ENCODE measurements at regions not wholly inside any gene's neighbourhood (a gene's known extent, or its start where the extent isn't known, plus 50 kb on each side); places are given as distances from the start of the nearest gene placed in this dataset.

DNA sequence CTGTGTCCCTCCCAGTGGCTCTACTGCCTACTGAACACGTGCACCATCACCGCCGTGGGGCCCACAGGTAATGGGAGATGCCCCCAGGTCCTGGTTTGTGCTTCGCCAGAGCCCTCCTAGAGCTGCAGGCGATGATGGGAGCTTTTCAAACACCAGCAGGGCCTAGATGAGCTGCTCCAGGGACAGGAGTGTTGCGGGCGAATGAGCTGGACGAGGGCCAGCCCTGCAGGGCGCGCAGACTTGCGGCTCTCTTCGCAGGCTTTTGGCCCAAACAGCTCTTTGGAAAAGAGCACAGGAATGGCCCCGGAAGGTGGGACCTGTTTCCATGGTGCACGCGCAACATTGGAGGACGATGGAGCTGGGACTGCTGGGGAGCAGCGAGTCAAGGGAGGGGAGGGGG is 409.3 kb upstream of the SULF2 start:
- Histone ChIP-seq H3K36me3 (ENCODE audit: insufficient read depth, insufficient read length, low read length) (no peaks in the 10 kb centered on the region), H3K4me3 (ENCODE audit: insufficient read length, low read depth) (no peak overlapping the region), H3K9ac (ENCODE audit: insufficient read length, low read depth) (no peak overlapping the region), H3K4me1 (ENCODE audit: insufficient read depth, insufficient read length) (peaks cover 17% of the 10 kb centered on the region), H3K27me3 (ENCODE audit: insufficient read depth, insufficient read length) (no peaks in the 10 kb centered on the region), H3K9me3 (ENCODE audit: insufficient read depth, low read length) (peaks cover 8% of the 10 kb centered on the region; the same call in 1 of the 2 replicates)
- TF ChIP-seq YY1 (IDR thresholded peaks at IDR 0.05; ENCODE audit: insufficient read depth, insufficient read length) (no peak), SUZ12 (IDR thresholded peaks at IDR 0.05; ENCODE audit: extremely low read depth, insufficient read depth, insufficient read length) (no peak), ZNF274 (IDR thresholded peaks at IDR 0.05; ENCODE audit: low read depth, low read length) (no peak)
- no peak for DNase-seq (ENCODE audit: low read depth, low spot score)

DNA sequence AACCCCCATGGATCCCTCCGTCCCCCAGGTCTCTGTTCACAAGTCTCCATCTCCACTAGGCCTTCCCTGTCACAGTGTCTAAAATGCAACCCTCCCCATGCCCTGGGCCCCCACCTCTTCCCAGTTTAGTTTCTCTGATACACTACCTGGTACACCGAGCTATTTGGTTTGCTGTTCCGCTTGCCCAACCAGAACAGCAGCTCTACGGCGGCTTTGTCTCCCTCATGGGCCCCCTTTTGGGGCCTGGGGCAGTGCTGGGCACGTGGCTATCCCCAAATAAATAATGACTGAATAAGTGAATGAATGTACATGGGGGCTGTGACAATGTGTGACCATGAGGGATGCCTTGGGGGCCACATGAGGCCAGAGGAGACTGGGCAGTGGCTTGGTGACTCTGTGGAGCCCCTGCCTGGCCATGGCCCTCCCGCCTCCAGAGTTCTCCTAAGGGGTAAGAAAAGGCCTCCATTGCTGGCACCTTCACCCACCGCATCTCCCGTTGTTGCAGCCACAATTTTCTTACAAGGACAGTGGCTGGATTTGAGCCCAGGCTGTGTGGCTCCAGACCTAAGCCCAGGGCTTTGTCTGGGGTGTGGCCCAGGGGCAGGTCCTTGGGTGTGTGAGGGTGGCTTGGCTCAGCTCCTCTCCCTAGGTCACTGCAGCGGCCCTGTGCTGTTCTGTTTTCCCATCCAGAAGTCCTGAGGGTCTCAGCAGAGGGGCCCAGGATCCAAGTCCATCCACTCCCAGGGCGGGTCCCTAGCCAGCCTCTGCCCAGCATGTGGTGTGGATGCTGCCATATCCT is 408.5 kb upstream of the SULF2 start:
- no peak for DNase-seq (ENCODE audit: low read depth, low spot score)
- Histone ChIP-seq H3K9ac (ENCODE audit: insufficient read length, low read depth) (no peak overlapping the region), H3K4me3 (ENCODE audit: insufficient read length, low read depth) (no peak overlapping the region), H3K36me3 (ENCODE audit: insufficient read depth, insufficient read length, low read length) (no peaks in the 10 kb centered on the region), H3K4me1 (ENCODE audit: insufficient read depth, insufficient read length) (peaks cover 13% of the 10 kb centered on the region), H3K9me3 (ENCODE audit: insufficient read depth, low read length) (peaks cover 8% of the 10 kb centered on the region; the same call in 1 of the 2 replicates), H3K27me3 (ENCODE audit: insufficient read depth, insufficient read length) (no peaks in the 10 kb centered on the region)
- TF ChIP-seq ZNF274 (IDR thresholded peaks at IDR 0.05; ENCODE audit: low read depth, low read length) (no peak), YY1 (IDR thresholded peaks at IDR 0.05; ENCODE audit: insufficient read depth, insufficient read length) (no peak), SUZ12 (IDR thresholded peaks at IDR 0.05; ENCODE audit: extremely low read depth, insufficient read depth, insufficient read length) (no peak)

DNA sequence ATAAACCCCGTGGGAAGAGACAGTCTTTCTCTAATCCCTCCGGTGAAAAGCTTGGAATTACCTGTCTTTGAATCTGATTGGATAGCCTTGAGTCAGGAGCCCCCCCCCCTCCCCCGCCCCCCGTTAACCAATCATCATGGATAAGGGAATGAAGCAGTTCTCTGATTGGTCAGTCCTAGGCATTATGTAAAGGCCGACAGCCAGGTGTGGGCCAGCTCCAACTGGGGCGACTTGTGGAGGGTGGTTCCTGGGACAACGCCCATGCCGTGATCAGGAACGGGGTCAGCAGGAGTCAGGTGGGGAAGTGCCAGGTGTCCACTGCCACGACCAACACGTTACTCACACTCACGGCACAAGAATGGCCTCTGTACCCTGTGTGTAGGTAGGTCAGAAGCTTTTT is 406.8 kb upstream of the SULF2 start:
- Histone ChIP-seq H3K9ac (ENCODE audit: insufficient read length, low read depth) (no peak overlapping the region), H3K9me3 (ENCODE audit: insufficient read depth, low read length) (peaks cover 8% of the 10 kb centered on the region; the same call in 1 of the 2 replicates), H3K36me3 (ENCODE audit: insufficient read depth, insufficient read length, low read length) (no peaks in the 10 kb centered on the region), H3K4me3 (ENCODE audit: insufficient read length, low read depth) (no peak overlapping the region), H3K4me1 (ENCODE audit: insufficient read depth, insufficient read length) (peaks cover 10% of the 10 kb centered on the region), H3K27me3 (ENCODE audit: insufficient read depth, insufficient read length) (no peaks in the 10 kb centered on the region)
- TF ChIP-seq ZNF274 (IDR thresholded peaks at IDR 0.05; ENCODE audit: low read depth, low read length) (no peak), YY1 (IDR thresholded peaks at IDR 0.05; ENCODE audit: insufficient read depth, insufficient read length) (no peak), SUZ12 (IDR thresholded peaks at IDR 0.05; ENCODE audit: extremely low read depth, insufficient read depth, insufficient read length) (no peak)
- DNase-seq (ENCODE audit: low read depth, low spot score) = no peak

DNA sequence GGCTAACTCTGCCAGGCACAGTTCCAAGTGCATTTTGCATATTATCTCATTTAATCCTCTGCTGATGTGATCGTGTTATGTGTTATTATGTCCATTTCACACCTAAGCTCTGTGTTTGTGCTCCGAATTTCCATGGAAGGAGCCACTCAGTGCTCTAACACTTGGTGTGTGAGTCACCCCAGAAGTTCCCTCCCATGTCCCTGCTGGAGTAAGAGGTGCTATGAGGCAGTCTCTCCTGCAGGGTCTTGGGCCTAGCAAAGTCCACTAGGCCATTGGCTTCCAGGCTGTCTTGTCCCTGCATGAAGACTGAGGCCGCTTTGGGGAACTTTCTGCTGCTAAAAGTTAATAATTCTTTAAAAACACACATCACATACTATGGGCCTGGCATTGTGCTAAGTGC is 405.9 kb upstream of the SULF2 start:
- no peak overlapping the region for H3K4me3 ChIP-seq (ENCODE audit: insufficient read length, low read depth)
- peaks cover 8% of the 10 kb centered on the region; the same call in 1 of the 2 replicates for H3K9me3 ChIP-seq (ENCODE audit: insufficient read depth, low read length)
- H3K4me1 ChIP-seq (ENCODE audit: insufficient read depth, insufficient read length) = peaks cover 5% of the 10 kb centered on the region
- H3K27me3 ChIP-seq (ENCODE audit: insufficient read depth, insufficient read length) = no peaks in the 10 kb centered on the region
- TF ChIP-seq SUZ12 (IDR thresholded peaks at IDR 0.05; ENCODE audit: extremely low read depth, insufficient read depth, insufficient read length) = no peak
- TF ChIP-seq ZNF274 (IDR thresholded peaks at IDR 0.05; ENCODE audit: low read depth, low read length) = no peak
- no peak for TF ChIP-seq YY1 (IDR thresholded peaks at IDR 0.05; ENCODE audit: insufficient read depth, insufficient read length)
- no peak overlapping the region for H3K9ac ChIP-seq (ENCODE audit: insufficient read length, low read depth)
- DNase-seq (ENCODE audit: low read depth, low spot score) = no peak
- no peaks in the 10 kb centered on the region for H3K36me3 ChIP-seq (ENCODE audit: insufficient read depth, insufficient read length, low read length)

DNA sequence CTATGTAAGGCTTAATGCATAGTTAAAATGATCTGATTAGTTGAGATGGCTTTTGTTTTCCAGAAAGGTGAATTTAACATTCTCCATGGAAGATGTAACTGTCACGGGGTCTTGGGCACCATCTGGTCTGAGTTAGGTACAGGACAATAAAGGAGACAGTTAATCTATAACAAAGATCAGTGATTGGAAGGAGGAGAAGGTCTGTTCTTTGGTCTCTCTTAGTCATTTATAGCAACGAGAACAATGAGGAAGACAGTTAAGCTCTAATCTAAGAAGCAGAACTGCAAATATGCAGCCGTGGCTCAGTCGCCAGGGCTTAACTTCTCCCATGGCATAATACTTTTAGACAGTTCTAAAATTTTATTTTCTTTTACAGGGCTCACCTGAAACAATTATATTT is 405.5 kb upstream of the SULF2 start:
- Histone ChIP-seq H3K4me3 (ENCODE audit: insufficient read length, low read depth) (no peak overlapping the region), H3K27me3 (ENCODE audit: insufficient read depth, insufficient read length) (no peaks in the 10 kb centered on the region), H3K36me3 (ENCODE audit: insufficient read depth, insufficient read length, low read length) (no peaks in the 10 kb centered on the region), H3K9me3 (ENCODE audit: insufficient read depth, low read length) (peaks cover 8% of the 10 kb centered on the region; the same call in 1 of the 2 replicates), H3K4me1 (ENCODE audit: insufficient read depth, insufficient read length) (peaks cover 4% of the 10 kb centered on the region), H3K9ac (ENCODE audit: insufficient read length, low read depth) (no peak overlapping the region)
- TF ChIP-seq ZNF274 (IDR thresholded peaks at IDR 0.05; ENCODE audit: low read depth, low read length) (no peak), SUZ12 (IDR thresholded peaks at IDR 0.05; ENCODE audit: extremely low read depth, insufficient read depth, insufficient read length) (no peak), YY1 (IDR thresholded peaks at IDR 0.05; ENCODE audit: insufficient read depth, insufficient read length) (no peak)
- no peak for DNase-seq (ENCODE audit: low read depth, low spot score)

DNA sequence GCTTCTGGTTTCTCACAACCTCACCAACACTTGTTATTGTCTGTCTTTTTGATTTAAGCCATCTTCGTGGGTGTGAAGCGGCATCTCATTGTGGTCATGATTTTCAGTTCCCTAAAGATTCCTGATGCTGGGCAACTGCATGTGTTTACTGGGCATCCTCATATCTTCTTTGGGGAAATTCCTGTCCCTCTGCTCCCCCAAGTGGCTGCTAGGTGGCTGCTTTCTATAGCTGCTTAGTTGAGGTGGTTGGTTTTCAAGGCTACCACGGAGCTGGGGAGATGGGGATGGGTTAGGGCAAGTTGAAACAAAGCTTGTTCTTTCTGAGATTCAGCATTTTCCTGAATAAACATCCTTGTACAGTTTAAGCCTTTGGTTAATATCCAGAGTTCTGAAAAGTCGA is 403.9 kb upstream of the SULF2 start:
- Histone ChIP-seq H3K9ac (ENCODE audit: insufficient read length, low read depth) (no peak overlapping the region), H3K9me3 (ENCODE audit: insufficient read depth, low read length) (peaks cover 8% of the 10 kb centered on the region; the same call in 1 of the 2 replicates), H3K4me1 (ENCODE audit: insufficient read depth, insufficient read length) (peaks cover 4% of the 10 kb centered on the region), H3K27me3 (ENCODE audit: insufficient read depth, insufficient read length) (no peaks in the 10 kb centered on the region), H3K4me3 (ENCODE audit: insufficient read length, low read depth) (no peak overlapping the region), H3K36me3 (ENCODE audit: insufficient read depth, insufficient read length, low read length) (no peaks in the 10 kb centered on the region)
- DNase-seq (ENCODE audit: low read depth, low spot score) = no peak
- TF ChIP-seq YY1 (IDR thresholded peaks at IDR 0.05; ENCODE audit: insufficient read depth, insufficient read length) = no peak
- no peak for TF ChIP-seq SUZ12 (IDR thresholded peaks at IDR 0.05; ENCODE audit: extremely low read depth, insufficient read depth, insufficient read length)
- TF ChIP-seq ZNF274 (IDR thresholded peaks at IDR 0.05; ENCODE audit: low read depth, low read length) = no peak

DNA sequence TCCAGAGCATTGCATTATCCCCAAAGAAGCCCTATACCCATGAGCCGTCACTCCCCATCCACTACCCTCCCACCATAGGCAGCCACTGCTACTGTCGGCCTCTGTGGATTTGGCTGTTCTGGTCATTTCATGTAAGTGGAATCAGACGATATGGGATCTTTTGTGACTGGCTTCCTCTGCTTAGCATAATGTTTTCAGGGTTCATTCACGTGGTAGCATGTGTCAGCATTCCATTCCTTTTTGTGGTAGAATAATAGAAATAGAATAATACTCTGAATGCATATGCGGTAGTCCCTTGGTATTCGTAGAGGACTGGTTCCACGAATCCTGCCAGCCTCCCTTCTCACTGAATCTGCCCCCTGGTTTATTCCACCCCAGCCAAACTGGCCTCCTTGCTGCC is 402.6 kb upstream of the SULF2 start:
- Histone ChIP-seq H3K9me3 (ENCODE audit: insufficient read depth, low read length) (peaks cover 13% of the 10 kb centered on the region; the same call in 1 of the 2 replicates), H3K9ac (ENCODE audit: insufficient read length, low read depth) (no peak overlapping the region), H3K4me3 (ENCODE audit: insufficient read length, low read depth) (no peak overlapping the region), H3K36me3 (ENCODE audit: insufficient read depth, insufficient read length, low read length) (no peaks in the 10 kb centered on the region), H3K27me3 (ENCODE audit: insufficient read depth, insufficient read length) (no peaks in the 10 kb centered on the region), H3K4me1 (ENCODE audit: insufficient read depth, insufficient read length) (peaks cover 4% of the 10 kb centered on the region)
- TF ChIP-seq ZNF274 (IDR thresholded peaks at IDR 0.05; ENCODE audit: low read depth, low read length) = no peak
- TF ChIP-seq YY1 (IDR thresholded peaks at IDR 0.05; ENCODE audit: insufficient read depth, insufficient read length) = no peak
- no peak for TF ChIP-seq SUZ12 (IDR thresholded peaks at IDR 0.05; ENCODE audit: extremely low read depth, insufficient read depth, insufficient read length)
- DNase-seq (ENCODE audit: low read depth, low spot score) = no peak
